Cardiac muscle cell (in vitro differentiated cells and primary cell): ENCODE measurements at regions not wholly inside any gene's neighbourhood (a gene's known extent, or its start where the extent isn't known, plus 50 kb on each side); places are given as distances from the start of the nearest gene placed in this dataset.

Experiments used
- DNase-seq, 2 donors: peaks; one replicate each; pipeline versions ENCODE4 v3.0.0 to v3.0.0-alpha.2; 2010 to 2017; ENCODE audit warnings: low read depth in 1 of 2, low spot score in 1 of 2
- H3K27ac ChIP-seq: fragments of 200-600 bp; sonication (generic); 2 replicates; pipeline ENCODE4 v1.5.1; 2016
- H3K27me3 ChIP-seq: fragments of 200-600 bp; sonication (generic); 2 replicates; pipeline ENCODE4 v1.6.0; 2016; ENCODE audit warnings: control low read depth
- H3K36me3 ChIP-seq: fragments of 200-600 bp; sonication (generic); 2 replicates; pipeline ENCODE4 v1.5.1; 2016; ENCODE audit warnings: control low read depth
- H3K4me1 ChIP-seq: fragments of 200-600 bp; sonication (generic); 2 replicates; pipeline ENCODE4 v1.8.1; 2017; ENCODE audit warnings: low read depth, mild to moderate bottlenecking, mixed run types
- H3K4me3 ChIP-seq: fragments of 200-600 bp; sonication (generic); 2 replicates; pipeline ENCODE4 v1.5.1; 2016; ENCODE audit warnings: mild to moderate bottlenecking
- H3K9me3 ChIP-seq: fragments of 200-600 bp; sonication (generic); 2 replicates; pipeline ENCODE4 v1.5.1; 2017; ENCODE audit warnings: low read depth, mild to moderate bottlenecking, control low read depth
- CTCF ChIP-seq: IDR thresholded peaks from 2 replicates; pipeline ENCODE4 v1.5.1; 2012; ENCODE audit warnings: low read depth, mild to moderate bottlenecking, low read length

- H3K4me1 ChIP-seq = no peaks in the 10 kb centered on the region
- H3K4me3 ChIP-seq = no peak overlapping the region
- no peaks in the 10 kb centered on the region for H3K27me3 ChIP-seq
- no peaks in the 10 kb centered on the region for H3K36me3 ChIP-seq
- no peak overlapping the region for H3K27ac ChIP-seq
- TF ChIP-seq CTCF = no peak
- DNase-seq = no peak
- no peaks in the 10 kb centered on the region for H3K9me3 ChIP-seq
Observed at GRCh38 chr6:139542351-139542750, 167.9 kb upstream of the CITED2 start.

- H3K36me3 ChIP-seq = no peaks in the 10 kb centered on the region
- H3K27me3 ChIP-seq = no peaks in the 10 kb centered on the region
- no peak for TF ChIP-seq CTCF
- H3K27ac ChIP-seq = no peak overlapping the region
- H3K4me1 ChIP-seq = no peaks in the 10 kb centered on the region
- DNase-seq = no peak
- no peaks in the 10 kb centered on the region for H3K9me3 ChIP-seq
- no peak overlapping the region for H3K4me3 ChIP-seq
Observed at GRCh38 chr6:139540894-139541293, 166.4 kb upstream of the CITED2 start.

- no peaks in the 10 kb centered on the region for H3K27me3 ChIP-seq
- TF ChIP-seq CTCF = no peak
- H3K36me3 ChIP-seq = no peaks in the 10 kb centered on the region
- H3K4me3 ChIP-seq = no peak overlapping the region
- H3K9me3 ChIP-seq = no peaks in the 10 kb centered on the region
- H3K27ac ChIP-seq = no peak overlapping the region
- peak in 1 of 2 donors; percentile 68 for DNase-seq
- H3K4me1 ChIP-seq = no peaks in the 10 kb centered on the region
Observed at GRCh38 chr6:139540276-139540675, 165.8 kb upstream of the CITED2 start.

- TF ChIP-seq CTCF = no peak
- Histone ChIP-seq H3K36me3 (no peaks in the 10 kb centered on the region), H3K4me3 (no peak overlapping the region), H3K27ac (no peak overlapping the region), H3K27me3 (no peaks in the 10 kb centered on the region), H3K4me1 (peaks cover under 1% of the 10 kb centered on the region), H3K9me3 (no peaks in the 10 kb centered on the region)
- DNase-seq = peak in 1 of 2 donors; percentile 95
Observed at GRCh38 chr6:139539852-139540251, 165.4 kb upstream of the CITED2 start.

- Histone ChIP-seq H3K27ac (no peak overlapping the region), H3K36me3 (no peaks in the 10 kb centered on the region), H3K27me3 (no peaks in the 10 kb centered on the region), H3K9me3 (no peaks in the 10 kb centered on the region), H3K4me3 (no peak overlapping the region), H3K4me1 (peaks cover 16% of the 10 kb centered on the region)
- TF ChIP-seq CTCF = no peak
- no peak for DNase-seq
Observed at GRCh38 chr6:139538366-139538765, 163.9 kb upstream of the CITED2 start.
